Activated B cell treated with CpG ODN at 0.5 μM for 24 hours (primary cell): ENCODE measurements at regions not wholly inside any gene's neighbourhood (a gene's known extent, or its start where the extent isn't known, plus 50 kb on each side); places are given as distances from the start of the nearest gene placed in this dataset.

Experiments
- ATAC-seq: fragments of 200-7000 bp; cut with Tn5 transposase; one replicate; pipeline ENCODE4 v1.10.0; 2021; ENCODE audit warnings: low read depth, mild to moderate bottlenecking, moderate library complexity
- CTCF ChIA-PET: fragments of 350-600 bp; sonication (Branson Sonifier 250); formaldehyde crosslinking; loops from one replicate; lab custom pipeline; 2021; ENCODE audit warnings: antibody characterized with exemption; lab: Charles Lee
- POLR2A ChIA-PET: fragments of 350-600 bp; sonication (Branson Sonifier 250); formaldehyde crosslinking; loops from one replicate; lab custom pipeline; 2021; ENCODE audit warnings: antibody characterized with exemption; lab: Charles Lee
- DNase-seq: peaks from one replicate; pipeline ENCODE4 v3.0.0; 2022
- H3K27ac Mint-ChIP-seq: one replicate; pipeline ENCODE4 v1.8.0; 2020; ENCODE audit warnings: mixed read lengths
- H3K27me3 Mint-ChIP-seq: one replicate; pipeline ENCODE4 v1.8.0; 2021; ENCODE audit warnings: mixed read lengths
- H3K36me3 Mint-ChIP-seq: one replicate; pipeline ENCODE4 v1.8.0; 2021; ENCODE audit warnings: low read depth, mixed read lengths
- H3K4me1 Mint-ChIP-seq: one replicate; pipeline ENCODE4 v1.8.0; 2021; ENCODE audit warnings: mixed read lengths
- H3K4me3 Mint-ChIP-seq: one replicate; pipeline ENCODE4 v1.8.0; 2020; ENCODE audit warnings: mild to moderate bottlenecking, mixed read lengths
- H3K9me3 Mint-ChIP-seq: one replicate; pipeline ENCODE4 v1.8.0; 2020; ENCODE audit warnings: mixed read lengths
- intact Hi-C: fragments of 100-400 bp; cut with micrococcal nuclease; formaldehyde crosslinking; loops from one replicate; pipeline ENCODE4 v1.15.1; 2024
- TF ChIP-seq, protein P1 (sequence below): fragments of 200-600 bp; IDR thresholded peaks from one replicate; pipeline ENCODE4 v1.8.0; 2022; ENCODE audit warnings: antibody characterized with exemption, mild to moderate bottlenecking

DNA sequence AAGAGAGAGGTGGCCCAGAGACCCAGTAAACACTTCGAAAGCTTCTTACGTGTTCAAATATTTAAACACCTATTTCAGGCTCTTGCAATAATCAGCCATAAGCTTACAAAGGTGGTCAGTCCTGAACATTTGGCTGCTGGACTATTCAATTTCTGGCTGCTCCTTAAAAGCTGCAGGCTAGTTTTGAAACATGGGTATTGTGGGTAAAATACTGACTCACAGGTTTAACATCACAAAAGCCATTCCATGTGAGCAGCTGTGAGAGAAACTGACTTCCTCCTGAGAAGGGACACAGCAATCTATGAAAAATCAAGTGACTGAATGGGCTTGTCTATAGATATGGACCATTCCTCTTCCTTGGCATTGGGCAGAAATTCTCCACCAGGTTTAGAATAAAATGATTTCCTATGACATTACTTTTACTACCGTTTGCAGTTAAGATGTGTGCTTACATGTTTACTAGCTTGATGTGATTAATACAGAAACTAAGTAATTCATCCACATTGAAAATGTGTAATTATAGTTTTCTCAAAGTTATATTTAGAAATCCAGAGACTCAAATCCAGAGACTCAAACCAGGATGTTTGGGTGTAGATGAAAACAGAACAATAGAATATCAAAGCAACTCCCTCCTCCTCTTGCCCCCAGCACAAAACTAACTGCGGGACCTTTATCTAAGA lies 252.3 kb downstream of the GATA3 start:
- TF ChIP-seq, protein P1, sequence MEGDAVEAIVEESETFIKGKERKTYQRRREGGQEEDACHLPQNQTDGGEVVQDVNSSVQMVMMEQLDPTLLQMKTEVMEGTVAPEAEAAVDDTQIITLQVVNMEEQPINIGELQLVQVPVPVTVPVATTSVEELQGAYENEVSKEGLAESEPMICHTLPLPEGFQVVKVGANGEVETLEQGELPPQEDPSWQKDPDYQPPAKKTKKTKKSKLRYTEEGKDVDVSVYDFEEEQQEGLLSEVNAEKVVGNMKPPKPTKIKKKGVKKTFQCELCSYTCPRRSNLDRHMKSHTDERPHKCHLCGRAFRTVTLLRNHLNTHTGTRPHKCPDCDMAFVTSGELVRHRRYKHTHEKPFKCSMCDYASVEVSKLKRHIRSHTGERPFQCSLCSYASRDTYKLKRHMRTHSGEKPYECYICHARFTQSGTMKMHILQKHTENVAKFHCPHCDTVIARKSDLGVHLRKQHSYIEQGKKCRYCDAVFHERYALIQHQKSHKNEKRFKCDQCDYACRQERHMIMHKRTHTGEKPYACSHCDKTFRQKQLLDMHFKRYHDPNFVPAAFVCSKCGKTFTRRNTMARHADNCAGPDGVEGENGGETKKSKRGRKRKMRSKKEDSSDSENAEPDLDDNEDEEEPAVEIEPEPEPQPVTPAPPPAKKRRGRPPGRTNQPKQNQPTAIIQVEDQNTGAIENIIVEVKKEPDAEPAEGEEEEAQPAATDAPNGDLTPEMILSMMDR: no peak

DNA sequence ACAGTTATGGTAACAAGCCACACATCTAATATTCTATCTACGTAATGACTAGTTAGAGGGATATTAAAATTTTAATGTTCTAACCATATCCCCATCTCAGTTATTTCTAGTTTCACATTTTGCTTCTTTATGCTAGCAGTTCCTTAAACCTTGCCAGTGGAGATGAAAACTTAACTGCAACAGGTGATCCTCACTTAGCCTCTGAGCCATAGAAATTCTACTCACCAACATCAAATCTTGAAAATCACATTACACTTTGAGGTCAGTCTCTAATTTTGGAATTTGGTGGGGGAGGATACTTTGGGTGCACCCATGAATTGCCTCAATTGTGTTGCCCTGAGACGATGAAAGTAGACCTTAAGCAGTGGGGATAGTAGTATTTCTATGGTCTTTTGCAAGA lies 256.4 kb downstream of the GATA3 start:
- TF ChIP-seq, protein P1: no peak
- Mint-ChIP-seq H3K4me3 (no peak overlapping the region), H3K27me3 (no peaks in the 10 kb centered on the region), H3K36me3 (no peaks in the 10 kb centered on the region), H3K27ac (no peak overlapping the region), H3K9me3 (peaks cover 2% of the 10 kb centered on the region), H3K4me1 (no peaks in the 10 kb centered on the region)
- POLR2A ChIA-PET: no interaction called here
- intact Hi-C loops: no loop called here
- CTCF ChIA-PET: no interaction called here
- DNase-seq (no peak), ATAC-seq (no peak)

More for the DNA sequence above, 252.3 kb downstream of the GATA3 start:
- no peak overlapping the region for H3K4me3 Mint-ChIP-seq
- H3K36me3 Mint-ChIP-seq: no peaks in the 10 kb centered on the region
- ChIA-PET POLR2A (no interaction called here), CTCF (no interaction called here)
- DNase-seq (no peak), ATAC-seq (no peak)
- no peaks in the 10 kb centered on the region for H3K4me1 Mint-ChIP-seq
- H3K27ac Mint-ChIP-seq: no peak overlapping the region
- intact Hi-C loops: no loop called here
- no peaks in the 10 kb centered on the region for H3K9me3 Mint-ChIP-seq
- no peaks in the 10 kb centered on the region for H3K27me3 Mint-ChIP-seq

- CTCF ChIA-PET: no interaction called here
- no peak overlapping the region for H3K27ac Mint-ChIP-seq
These were observed 257.1 kb downstream of the GATA3 start for GRCh38 chr10:8311526-8312070.

GRCh38 chr10:8312079-8312478 lies 257.6 kb downstream of the GATA3 start:
- Mint-ChIP-seq H3K9me3 (peaks cover 6% of the 10 kb centered on the region), H3K27me3 (no peaks in the 10 kb centered on the region), H3K4me3 (no peak overlapping the region), H3K36me3 (no peaks in the 10 kb centered on the region), H3K4me1 (no peaks in the 10 kb centered on the region), H3K27ac (no peak overlapping the region)
- intact Hi-C loops: no loop called here
- TF ChIP-seq, protein P1: no peak
- ChIA-PET CTCF (no interaction called here), POLR2A (no interaction called here)
- ATAC-seq (no peak), DNase-seq (no peak)

More at GRCh38 chr10:8311526-8312070, 257.1 kb downstream of the GATA3 start:
- no peak for DNase-seq
- no peaks in the 10 kb centered on the region for H3K4me1 Mint-ChIP-seq
- no peak overlapping the region for H3K4me3 Mint-ChIP-seq
- TF ChIP-seq, protein P1: no peak
- H3K36me3 Mint-ChIP-seq: no peaks in the 10 kb centered on the region
- intact Hi-C loops: no loop called here
- no peaks in the 10 kb centered on the region for H3K27me3 Mint-ChIP-seq
- no peak for ATAC-seq
- POLR2A ChIA-PET: no interaction called here
- H3K9me3 Mint-ChIP-seq: peaks cover 2% of the 10 kb centered on the region

GRCh38 chr10:8312781-8313180 lies 258.3 kb downstream of the GATA3 start:
- intact Hi-C loops: no loop called here
- POLR2A ChIA-PET: no interaction called here

More at GRCh38 chr10:8312781-8313180, 258.3 kb downstream of the GATA3 start:
- peaks cover 6% of the 10 kb centered on the region for H3K9me3 Mint-ChIP-seq
- H3K36me3 Mint-ChIP-seq: no peaks in the 10 kb centered on the region
- H3K27ac Mint-ChIP-seq: no peak overlapping the region
- DNase-seq (no peak), ATAC-seq (no peak)
- no peaks in the 10 kb centered on the region for H3K27me3 Mint-ChIP-seq
- TF ChIP-seq, protein P1: no peak
- CTCF ChIA-PET: no interaction called here
- H3K4me1 Mint-ChIP-seq: no peaks in the 10 kb centered on the region
- H3K4me3 Mint-ChIP-seq: no peak overlapping the region
